GM21528 (cell line): ENCODE measurements at regions not wholly inside any gene's neighbourhood (a gene's known extent, or its start where the extent isn't known, plus 50 kb on each side); places are given as distances from the start of the nearest gene placed in this dataset.

Source experiments
- ATAC-seq: cut with Tn5 transposase; IDR thresholded peaks from one replicate; pipeline ENCODE4 v1.9.1; 2021; ENCODE audit warnings: mild to moderate bottlenecking, moderate library complexity; ENCODE audit not compliant: unreplicated experiment, low FRiP score

- no peak for ATAC-seq
Measured at GRCh38 chr6:134474955-134475354, 157.0 kb upstream of the SGK1 start.

DNA sequence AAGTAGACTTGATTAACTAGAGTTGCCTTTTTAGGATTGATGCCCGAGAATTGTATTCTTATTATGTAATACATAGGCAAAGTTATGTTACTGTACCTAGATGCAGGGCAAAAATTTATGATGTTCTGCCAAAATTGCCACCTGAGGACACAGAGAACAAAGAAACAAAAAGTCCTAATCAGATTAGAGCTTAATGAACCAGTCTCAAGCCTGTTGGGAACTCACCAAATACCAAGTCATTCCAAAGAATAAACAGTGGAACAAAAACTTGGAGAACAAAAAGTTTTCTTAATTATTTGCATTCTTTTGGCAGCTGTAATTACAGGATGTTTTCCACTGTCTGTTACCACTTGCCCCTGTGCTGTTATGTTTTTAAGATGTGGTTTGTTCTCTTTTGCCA, 154.7 kb upstream of the SGK1 start:
- ATAC-seq: no peak

DNA sequence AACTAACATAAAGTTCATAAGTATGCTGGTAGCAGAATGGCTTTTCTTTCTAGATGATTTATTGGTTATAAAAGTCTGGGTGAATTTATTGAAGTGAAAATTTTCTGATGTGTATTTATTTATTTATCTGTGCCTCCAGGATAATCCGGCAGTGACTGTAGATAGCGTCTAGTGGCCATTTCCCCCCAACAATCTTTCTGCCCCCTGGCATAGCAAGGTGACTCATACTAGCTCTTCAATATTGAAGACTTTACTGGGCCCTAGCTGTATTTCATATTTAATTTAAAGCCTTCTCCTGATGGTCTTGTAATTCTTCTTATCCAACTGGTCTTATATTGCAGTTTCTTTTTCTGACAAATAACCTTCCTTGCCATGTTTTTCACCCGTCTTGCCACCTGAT, 154.1 kb upstream of the SGK1 start:
- ATAC-seq: no peak

DNA sequence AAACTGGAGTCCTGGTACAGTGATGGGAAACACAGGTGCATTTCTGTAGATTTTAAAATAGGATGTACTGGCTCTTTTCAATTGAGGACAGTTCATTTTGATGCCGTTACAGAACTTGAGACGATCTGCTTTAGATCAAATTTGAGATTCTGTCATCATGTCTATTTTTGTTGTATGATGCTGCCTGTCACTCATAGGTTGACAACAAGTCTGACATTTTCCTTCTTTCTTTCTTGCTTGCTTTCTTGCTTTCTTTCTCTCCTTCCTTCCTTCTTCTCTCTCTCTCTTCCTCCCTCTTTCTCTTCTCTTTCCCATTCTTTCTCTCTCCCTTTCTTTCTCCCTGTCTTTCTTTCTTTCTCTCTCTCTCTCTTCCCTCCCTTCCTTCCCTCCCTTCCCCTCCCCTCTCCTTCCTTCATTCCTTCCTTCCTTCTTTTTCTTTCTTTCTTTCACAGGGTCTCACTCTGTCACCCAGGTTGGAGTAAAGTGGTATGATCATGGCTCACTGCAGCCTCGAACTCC, 152.6 kb upstream of the SGK1 start:
- ATAC-seq: no peak

DNA sequence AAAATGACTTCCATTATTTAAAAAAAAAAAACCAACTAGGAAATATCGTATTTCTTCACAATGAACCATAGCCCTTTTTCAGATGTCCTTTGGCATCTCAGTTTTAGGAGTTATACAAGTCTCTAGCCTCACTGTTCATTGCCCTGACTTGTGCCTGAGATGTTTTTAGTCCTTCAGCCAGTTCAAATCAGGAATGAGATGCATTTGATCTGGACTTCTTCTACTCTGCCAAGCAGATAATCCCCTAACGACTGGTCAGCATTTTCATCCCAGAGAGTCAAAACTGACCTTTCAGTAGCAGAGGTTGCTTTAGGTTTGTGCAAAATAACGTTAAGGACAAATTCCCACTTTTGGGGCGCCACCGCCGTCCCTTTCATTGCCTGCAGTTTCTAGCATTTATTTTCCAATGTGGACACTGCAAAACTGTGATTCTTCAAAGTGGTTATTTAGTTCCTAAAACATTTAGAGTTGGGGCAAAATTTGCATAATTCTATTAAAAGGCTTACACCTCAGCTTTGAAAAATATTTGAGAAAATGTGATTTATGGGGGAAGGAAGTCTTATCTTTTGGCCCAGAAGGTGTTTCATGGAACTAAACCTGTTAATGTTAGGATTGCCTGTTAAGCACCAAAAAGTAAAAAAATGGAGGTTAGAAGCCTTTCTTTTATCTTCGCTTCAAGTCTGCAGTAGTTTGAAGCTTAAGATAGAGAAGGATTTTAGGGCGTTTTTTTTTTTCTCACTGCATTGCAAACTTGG, 152.0 kb upstream of the SGK1 start:
- no peak for ATAC-seq

GRCh38 chr6:134468633-134469032, 150.7 kb upstream of the SGK1 start:
- no peak for ATAC-seq

- no peak for ATAC-seq
Measured at GRCh38 chr6:134467620-134468019, 149.7 kb upstream of the SGK1 start.

- ATAC-seq: no peak
Measured at GRCh38 chr6:134466771-134467525, 149.0 kb upstream of the SGK1 start.

DNA sequence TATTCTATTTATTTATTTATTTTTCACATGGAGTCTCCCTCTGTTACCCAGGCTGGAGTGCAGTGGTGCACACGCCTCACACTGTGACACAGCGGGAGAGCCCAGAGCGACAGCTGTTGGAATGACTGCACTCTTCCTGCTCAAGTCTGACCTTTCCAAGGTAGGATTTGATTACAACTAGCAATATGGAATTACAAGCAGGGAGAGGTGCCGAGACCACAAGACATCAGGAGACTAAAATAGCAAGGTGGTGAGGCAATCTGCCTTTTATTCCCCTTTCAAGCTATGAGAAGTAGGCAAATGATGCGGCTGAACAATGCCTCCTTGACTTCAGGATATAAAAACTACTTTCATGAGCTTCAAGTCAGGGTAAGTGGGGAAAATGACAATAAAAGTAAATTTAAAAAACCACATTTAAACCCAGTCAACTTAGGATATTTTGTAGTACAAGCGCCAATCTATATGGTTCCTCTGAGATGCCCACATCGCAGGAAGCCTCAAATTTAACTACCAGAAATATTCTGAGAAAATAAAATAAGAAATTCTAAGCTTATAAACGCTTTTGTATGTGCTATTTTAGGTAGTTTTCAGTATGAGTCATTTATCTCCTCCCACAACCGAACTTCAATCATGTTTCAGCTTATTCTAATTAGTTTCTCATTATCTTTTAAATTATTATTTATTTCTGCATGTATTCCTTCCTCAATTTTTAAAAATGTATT, 146.9 kb upstream of the SGK1 start:
- no peak for ATAC-seq

- ATAC-seq: no peak
Measured at GRCh38 chr6:134458857-134459657, 141.1 kb upstream of the SGK1 start.

GRCh38 chr6:134457941-134458340, 140.0 kb upstream of the SGK1 start:
- ATAC-seq: no peak

DNA sequence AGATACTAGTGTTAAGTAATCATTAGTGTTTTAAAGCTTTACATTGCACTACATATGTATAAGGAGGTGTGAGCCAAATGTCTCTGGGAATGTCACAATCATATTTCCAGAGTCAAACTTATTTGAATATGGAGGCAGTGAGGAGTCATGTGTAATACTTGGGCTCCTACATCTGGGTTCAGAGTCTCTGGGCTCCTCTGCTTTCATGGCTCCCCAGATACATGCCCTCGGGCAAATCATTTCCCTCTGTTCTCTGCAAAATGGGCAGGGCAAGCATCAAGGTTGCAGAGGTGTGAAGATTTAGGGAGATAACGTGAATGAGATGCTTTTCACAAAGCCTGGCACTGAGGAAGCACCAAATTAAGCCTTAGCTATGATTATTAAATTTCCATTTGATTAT, 138.3 kb upstream of the SGK1 start:
- ATAC-seq: no peak

- ATAC-seq: no peak
Measured at GRCh38 chr6:134455319-134455718, 137.4 kb upstream of the SGK1 start.

GRCh38 chr6:134454794-134455193, 136.9 kb upstream of the SGK1 start:
- ATAC-seq: no peak

- no peak for ATAC-seq
Measured at GRCh38 chr6:134453792-134454510, 136.0 kb upstream of the SGK1 start.

DNA sequence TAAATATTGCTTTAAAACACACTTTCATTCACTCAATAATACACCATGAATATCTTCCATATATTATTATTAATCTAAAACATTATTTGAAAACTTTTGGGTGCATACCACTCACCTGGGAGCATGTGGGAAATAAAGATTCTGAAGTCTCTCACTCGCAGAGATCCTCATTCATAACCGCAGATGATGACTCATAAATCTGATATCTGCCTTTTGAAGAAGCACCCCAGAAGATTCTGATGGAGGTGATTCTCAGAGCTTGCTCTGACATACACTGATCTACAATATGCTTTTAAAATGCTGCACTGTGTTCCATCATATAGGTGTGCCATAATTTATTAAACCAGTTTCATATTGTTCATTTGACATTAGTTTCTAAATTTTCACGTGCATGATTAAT, 135.0 kb upstream of the SGK1 start:
- no peak for ATAC-seq

DNA sequence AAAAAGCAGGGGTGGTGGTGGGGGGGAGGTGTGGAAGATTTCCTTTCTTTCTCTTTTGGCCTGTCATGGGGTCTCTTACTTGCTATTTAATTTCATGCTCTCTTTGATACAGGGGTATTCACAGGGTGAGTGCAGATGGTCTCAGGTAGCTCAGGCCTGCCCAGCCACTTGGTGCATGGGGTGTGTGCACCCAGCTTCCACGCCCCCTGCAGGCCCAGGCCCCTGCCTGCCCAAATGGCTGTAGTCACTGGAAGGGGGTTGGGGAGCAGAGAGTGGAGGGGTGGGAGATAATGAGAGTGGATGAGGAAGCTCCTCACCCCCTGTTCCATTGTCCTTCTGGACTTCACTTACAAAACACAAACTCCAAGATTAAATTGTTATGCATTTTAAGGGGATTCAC, 133.6 kb upstream of the SGK1 start:
- ATAC-seq: no peak

- ATAC-seq: no peak
Measured at GRCh38 chr6:134449781-134450180, 131.9 kb upstream of the SGK1 start.

DNA sequence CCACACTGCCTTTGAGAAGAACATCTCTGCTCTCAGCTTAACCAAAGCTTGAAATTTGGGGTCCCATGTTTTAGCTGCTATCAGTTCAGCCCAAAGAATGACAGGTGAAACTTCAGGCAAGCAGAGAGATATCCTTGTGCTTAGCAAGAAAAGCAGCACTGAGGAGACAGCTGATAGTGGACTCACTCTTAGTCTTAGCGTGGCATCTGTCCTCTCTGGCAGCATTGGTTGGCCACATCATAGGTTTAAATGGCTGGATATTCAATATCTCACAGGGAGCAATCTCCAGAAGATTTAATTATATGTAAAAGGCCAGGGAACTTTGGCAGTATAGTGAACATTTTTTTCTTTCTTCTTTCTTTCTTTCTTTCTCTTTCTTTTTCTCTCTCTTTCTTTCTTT, 131.1 kb upstream of the SGK1 start:
- no peak for ATAC-seq

- ATAC-seq: no peak
Measured at GRCh38 chr6:134447883-134448387, 130.0 kb upstream of the SGK1 start.
